ENCODE measurements at regions not wholly inside any gene's neighbourhood (a gene's known extent, or its start where the extent isn't known, plus 50 kb on each side); places are given as distances from the start of the nearest gene placed in this dataset.
"Not testable (repeated sequence)": the region's sequence is repeated elsewhere in the genome, so short reads cannot be mapped to it uniquely, and the experiment has no call there.

DNA sequence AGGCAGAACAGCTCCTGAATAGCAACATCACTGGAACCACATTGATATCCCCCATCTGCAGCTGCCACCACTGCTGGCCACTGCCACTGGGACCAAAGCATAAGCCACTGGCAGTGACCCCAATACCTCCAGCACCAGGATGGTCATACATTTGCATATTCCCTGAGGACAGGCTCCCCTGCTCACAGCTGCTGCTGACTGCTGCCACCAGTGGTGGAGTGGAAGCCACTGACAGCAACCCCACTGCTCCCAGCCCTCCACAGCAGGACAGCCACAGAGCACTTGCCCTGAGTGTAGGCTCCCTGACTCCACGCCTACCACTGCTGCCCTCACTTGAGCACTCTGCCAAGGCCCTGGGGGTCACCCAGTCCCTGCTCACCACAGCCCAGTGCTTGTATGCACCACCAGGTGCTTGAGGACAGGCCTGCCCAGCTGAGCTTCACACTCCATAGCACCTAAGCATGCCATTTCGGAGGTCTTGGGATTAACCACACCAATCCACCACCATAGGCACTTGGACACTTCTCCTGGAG lies 327.4 kb upstream of the RPS23 start:
- DNase-seq (ENCODE audit: low read depth in 2 of 2): no peak

DNA sequence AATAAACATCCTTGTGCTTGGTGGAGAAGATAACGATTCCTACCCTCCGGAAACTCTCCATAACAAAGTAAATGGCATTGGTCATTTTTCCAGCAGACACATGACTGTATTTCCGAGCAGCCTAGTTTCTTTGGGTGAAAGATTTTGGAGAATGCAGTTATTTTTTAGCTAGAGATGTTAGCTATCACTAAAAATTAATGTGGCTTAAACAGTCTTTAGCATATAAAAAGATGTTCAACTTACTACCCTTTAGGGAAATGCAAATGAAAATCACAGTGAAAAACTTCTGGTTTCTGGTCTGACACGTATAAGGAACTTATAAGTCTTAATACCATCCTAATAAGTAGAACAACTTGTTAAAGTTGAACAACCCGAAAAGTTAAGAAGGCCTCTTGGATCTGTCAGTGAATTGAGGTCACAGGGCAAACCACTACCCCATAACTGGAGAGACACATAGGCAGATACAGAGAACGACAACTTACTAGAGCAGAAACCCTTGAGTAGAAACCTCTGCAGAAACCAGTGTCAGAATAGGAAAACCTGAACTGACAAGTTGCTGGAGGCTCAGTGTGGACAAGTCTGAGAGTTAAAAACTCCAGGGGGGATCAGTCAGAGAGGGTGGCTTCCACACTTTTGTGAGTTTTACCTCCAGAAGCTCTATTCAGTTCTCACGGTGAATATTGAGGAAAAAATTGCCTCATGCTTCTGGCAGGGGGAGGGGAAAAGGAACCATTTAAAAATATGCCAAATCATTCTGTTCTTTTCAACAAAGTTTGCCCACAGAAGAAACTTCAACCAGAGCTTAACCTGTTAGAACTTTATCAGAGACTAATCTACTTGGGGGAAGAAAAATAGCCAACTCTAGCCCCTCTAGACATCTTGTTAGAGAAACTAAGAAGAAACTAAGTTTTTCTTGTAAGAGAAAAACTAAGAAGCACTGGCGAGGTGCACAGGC lies 325.2 kb upstream of the RPS23 start:
- DNase-seq (ENCODE audit: low read depth in 2 of 2): no peak

- no peak for DNase-seq (ENCODE audit: low read depth in 2 of 2)
Measured at GRCh38 chr5:82601861-82602260, 323.7 kb upstream of the RPS23 start.

DNA sequence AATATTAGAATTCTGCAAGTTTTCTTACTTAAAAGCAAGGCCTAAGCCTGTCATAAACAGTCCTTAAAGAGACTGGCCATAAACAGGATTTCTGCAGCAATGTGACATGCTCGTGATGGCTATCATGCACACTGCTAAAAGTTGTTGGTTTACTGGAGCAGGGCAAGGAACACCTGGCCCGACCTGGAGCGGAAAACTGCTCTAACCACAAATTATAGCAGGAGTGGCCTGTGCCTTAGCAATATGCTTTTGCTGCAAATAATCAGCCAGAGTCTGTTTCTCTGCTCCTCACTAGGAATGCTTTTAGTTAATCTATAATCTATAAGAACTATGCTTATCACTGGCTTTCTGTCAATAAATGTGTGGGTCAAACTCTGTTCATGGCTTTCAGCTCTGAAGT lies 322.9 kb upstream of the RPS23 start:
- no peak for DNase-seq (ENCODE audit: low read depth in 2 of 2)

DNA sequence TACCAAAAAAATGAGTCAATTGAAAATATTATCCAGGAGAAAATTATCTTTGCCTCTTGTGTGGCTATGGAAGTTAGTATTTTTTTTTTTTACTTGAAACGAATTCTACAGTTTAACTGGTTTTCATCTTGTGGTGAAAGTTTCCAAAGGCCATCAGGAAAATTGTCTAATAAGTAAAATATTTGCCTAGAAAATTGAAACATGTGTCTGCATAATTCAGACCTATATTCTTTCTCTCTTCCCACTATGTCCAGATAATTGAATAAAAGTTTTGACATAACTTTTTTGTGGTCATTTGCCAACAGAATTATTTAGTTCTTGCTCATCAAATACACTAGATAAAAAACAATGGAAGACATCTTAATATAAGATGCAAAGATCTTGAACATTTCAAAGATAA lies 321.5 kb upstream of the RPS23 start:
- DNase-seq (ENCODE audit: low read depth in 2 of 2): no peak

DNA sequence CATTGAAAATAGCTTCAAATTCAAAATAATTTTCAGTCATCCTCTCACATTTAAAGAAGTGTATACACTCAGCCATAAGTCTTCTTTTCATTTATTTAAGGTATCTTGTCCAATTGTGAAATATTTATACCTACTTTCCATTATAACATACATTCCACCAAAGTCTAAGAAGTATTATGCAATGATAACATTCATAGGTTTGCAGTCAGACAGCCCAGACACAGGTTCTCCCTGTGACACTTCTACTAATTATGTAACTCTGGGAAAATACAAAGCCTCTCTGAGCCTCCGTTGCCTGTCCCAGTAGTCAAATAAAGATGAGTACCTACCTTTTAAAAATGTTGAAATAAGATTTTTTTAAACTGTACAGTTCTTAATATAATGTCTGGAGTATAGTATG lies 320.9 kb upstream of the RPS23 start:
- DNase-seq (ENCODE audit: low read depth in 2 of 2): no peak

- DNase-seq (ENCODE audit: low read depth in 2 of 2): no peak
Measured at GRCh38 chr5:82597437-82597836, 319.3 kb upstream of the RPS23 start.

DNA sequence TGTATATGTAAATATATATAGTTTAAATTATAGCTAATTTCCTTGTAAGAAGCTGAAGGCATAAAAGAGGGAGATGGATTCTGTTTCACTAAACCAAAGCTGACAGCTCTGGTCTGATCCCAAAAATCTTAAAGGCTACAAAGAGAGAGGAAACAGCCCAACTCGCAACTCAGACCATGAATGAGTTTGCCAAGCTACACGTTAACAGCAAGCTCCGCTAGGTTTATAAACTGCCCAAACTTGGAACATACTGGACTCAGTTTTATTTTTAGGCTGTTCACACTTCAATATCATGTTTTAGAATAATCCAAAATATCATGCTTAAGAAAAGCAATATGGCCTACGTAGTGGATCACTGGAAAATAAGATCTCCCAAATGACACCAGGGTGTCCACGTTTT lies 318.3 kb upstream of the RPS23 start:
- no peak for DNase-seq (ENCODE audit: low read depth in 2 of 2)

GRCh38 chr5:82595113-82595512 lies 317.0 kb upstream of the RPS23 start:
- no peak for DNase-seq (ENCODE audit: low read depth in 2 of 2)

GRCh38 chr5:82594097-82594496 lies 315.9 kb upstream of the RPS23 start:
- DNase-seq (ENCODE audit: low read depth in 2 of 2): no peak

DNA sequence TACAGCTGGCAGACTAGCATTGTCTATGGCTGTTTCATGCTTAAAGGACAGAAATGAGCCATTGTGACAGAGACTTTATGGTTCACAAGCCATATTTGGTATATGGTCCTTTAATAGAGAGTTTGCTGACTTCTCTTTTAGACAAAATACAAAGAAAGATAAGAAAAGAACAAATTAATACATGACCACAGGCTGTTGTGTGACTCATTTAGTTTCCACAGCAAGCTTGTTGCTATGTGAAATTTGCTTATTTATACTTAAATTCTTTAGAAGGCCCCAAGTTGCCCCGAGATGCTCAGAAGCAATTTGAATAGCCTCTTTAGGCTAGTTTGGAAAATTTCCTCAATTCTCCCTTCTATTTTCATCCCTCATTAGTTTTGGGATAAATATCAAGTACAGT lies 315.3 kb upstream of the RPS23 start:
- DNase-seq (ENCODE audit: low read depth in 2 of 2): no peak

GRCh38 chr5:82591021-82591515 lies 312.9 kb upstream of the RPS23 start:
- DNase-seq (ENCODE audit: low read depth in 2 of 2): no peak

DNA sequence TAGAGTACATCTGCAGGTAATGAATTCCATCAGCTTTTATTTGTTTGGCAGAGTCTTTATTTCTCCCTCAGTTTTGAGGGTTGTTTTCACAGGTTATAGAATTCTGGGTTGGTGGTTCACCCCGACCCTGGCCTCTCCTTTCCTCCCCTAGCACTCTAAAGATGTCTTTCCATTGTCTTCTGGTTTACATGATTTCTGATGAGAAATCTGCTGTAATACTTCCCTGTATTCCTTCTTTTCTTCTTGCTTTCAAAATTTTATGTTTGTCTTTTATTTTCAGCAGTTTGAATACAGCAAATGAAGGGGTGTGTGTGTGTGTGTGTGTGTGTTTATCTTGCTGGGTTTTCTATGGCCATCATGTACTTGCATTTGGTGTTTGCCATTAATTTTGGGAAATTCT lies 312.0 kb upstream of the RPS23 start:
- DNase-seq (ENCODE audit: low read depth in 2 of 2): no peak

- no peak for DNase-seq (ENCODE audit: low read depth in 2 of 2)
Measured at GRCh38 chr5:82586661-82587310, 308.6 kb upstream of the RPS23 start.

- no peak for DNase-seq (ENCODE audit: low read depth in 2 of 2)
Measured at GRCh38 chr5:82586181-82586580, 308.0 kb upstream of the RPS23 start.

GRCh38 chr5:82584631-82585030 lies 306.5 kb upstream of the RPS23 start:
- no peak for DNase-seq (ENCODE audit: low read depth in 2 of 2)

DNA sequence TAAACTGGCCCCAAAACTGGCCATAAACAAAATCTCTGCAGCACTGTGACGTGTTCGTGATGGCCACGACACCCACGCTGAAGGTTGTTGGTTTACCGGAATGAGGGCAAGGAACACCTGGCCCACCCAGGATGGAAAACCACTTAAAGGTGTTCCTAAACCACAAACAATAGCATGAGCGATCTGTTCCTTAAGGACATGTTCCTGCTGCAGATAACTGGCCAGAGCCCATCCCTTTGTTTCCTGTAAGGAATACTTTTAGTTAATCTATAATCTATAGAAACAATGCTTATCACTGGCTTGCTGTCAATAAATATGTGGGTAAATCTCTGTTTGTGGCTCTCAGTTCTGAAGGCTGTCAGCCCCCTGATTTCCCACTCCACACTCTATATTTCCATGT lies 305.2 kb upstream of the RPS23 start:
- DNase-seq (ENCODE audit: low read depth in 2 of 2): not testable (repeated sequence)

- no peak for DNase-seq (ENCODE audit: low read depth in 2 of 2)
Measured at GRCh38 chr5:82564963-82565362, 286.8 kb upstream of the RPS23 start.

DNA sequence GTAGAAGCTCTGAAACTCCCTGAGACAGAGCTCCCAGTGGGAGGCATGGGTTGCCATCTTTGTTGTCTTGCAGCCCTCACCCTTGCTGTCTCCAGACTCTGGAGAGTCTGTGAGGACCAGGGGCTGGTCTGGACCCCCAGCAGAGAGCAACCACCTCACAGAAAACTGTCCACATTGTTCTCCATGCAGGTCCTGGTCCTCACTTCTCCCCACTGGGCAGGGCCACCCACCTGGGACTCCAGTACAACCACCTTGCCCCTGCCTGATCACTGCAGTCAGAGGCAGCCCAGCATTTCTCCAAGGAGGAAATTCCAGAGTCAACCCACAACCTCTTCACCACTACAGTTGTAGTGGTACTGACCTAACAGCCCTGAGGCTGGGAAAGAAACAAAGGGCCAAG lies 285.6 kb upstream of the RPS23 start:
- no peak for DNase-seq (ENCODE audit: low read depth in 2 of 2)

DNA sequence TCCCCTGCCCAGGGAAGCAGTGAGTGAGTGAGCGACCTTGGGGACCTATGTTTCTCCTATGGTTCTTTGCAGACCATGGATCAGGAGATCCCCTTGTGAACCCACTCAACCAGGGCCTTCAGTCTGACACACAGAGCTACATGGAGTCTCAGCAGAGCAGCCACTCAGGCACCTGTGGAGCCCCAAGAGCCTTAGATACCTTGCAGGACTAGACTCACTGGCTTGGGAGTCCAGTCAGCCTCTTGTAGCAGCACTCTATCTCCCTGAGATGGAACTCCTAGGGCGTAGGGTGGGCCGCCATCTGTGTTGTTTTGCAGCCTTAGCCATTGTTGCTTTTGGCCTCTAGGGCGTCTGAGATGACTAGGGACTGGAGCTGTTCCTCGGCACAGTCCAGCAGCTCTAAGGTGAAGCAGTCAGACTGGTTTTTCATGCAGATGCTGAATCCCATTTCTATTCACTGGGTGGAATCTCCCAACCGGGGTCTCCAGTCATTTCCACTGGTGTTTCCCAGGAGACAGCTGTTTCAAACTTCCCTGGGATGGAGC lies 284.6 kb upstream of the RPS23 start:
- no peak for DNase-seq (ENCODE audit: low read depth in 2 of 2)

- no peak for DNase-seq (ENCODE audit: low read depth in 2 of 2)
Measured at GRCh38 chr5:82561797-82562196, 283.6 kb upstream of the RPS23 start.

DNA sequence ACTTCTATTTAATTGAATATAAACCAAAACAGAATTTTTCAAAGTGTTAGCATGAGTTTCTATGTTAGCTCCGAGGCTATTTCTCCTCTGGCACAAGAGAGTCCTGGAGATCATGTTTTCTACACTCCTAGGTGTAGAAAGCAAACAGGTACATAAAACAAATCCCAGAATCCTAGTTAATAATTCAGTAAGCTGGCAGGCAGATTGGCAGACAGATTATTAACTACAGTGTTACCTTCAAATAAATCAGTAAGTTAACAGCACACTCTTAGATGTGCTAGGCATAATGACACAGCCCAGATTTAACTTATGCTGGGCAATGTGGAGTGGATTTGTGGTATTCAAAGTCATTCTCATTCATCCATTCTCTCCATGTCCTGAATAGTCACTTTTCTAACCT lies 282.8 kb upstream of the RPS23 start:
- DNase-seq (ENCODE audit: low read depth in 2 of 2): no peak

- DNase-seq (ENCODE audit: low read depth in 2 of 2): no peak
Measured at GRCh38 chr5:82560561-82560960, 282.4 kb upstream of the RPS23 start.
